Right ventricle myocardium superior (tissue), 1 donor: ENCODE measurements at regions not wholly inside any gene's neighbourhood (a gene's known extent, or its start where the extent isn't known, plus 50 kb on each side); places are given as distances from the start of the nearest gene placed in this dataset.

ENCODE experiments used
- ATAC-seq: fragments of 200-7000 bp; cut with Tn5 transposase; one replicate; pipeline ENCODE4 v1.9.1; 2020; ENCODE audit warnings: mild to moderate bottlenecking; ENCODE audit not compliant: poor library complexity
- DNase-seq: peaks from one replicate; pipeline ENCODE4 v3.0.0-alpha.2; 2020
- intact Hi-C: fragments of 100-400 bp; cut with DNase I; formaldehyde crosslinking; loops from one replicate; pipeline ENCODE4 v1.11.2; 2022
- donor health status: DM: no; HTN: yes; CAD: no; lungs with severe emphysema.

DNA sequence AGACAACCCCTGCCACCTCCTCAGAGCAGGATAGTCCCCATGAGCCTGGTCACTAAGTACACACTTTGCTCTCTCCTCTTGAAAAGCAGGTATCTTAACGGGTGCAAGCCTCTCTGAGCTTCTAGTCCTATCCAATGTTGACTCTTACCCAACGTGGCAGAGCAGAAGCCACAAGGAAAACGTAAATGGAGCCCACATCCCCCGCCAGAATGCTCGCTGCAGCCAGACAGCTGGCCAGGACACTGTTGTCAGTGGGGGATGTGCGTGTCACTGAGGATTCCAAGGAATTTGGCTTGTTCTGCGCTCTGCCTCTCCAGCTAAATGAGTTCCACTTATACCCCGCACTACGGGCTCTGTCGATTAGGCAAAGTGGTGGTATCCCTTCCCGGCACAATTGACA lies 67.8 kb upstream of the IGF1R start:
- intact Hi-C loops: no loop called here
- ATAC-seq (peak; percentile 78), DNase-seq (no peak)

DNA sequence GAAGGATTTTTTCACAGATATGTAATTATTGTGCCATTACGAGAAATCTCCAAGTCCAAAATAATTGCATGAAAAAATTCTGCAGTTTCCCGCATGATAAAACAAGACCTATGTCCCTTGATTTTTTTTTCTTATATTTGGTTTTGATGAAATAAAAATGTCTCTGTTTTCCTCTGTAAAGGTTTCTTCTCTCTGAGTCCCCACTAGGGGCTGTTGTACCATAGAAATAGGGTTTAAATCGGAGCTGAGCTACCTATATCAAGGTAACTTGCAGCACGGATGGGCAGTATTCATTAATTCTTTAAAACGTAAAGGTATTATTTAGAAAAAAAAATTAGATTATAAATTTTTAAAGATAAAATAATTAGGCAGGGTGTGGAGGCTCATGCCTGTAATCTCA lies 66.6 kb upstream of the IGF1R start:
- intact Hi-C loops: no loop called here
- ATAC-seq: no peak
- DNase-seq: no peak

DNA sequence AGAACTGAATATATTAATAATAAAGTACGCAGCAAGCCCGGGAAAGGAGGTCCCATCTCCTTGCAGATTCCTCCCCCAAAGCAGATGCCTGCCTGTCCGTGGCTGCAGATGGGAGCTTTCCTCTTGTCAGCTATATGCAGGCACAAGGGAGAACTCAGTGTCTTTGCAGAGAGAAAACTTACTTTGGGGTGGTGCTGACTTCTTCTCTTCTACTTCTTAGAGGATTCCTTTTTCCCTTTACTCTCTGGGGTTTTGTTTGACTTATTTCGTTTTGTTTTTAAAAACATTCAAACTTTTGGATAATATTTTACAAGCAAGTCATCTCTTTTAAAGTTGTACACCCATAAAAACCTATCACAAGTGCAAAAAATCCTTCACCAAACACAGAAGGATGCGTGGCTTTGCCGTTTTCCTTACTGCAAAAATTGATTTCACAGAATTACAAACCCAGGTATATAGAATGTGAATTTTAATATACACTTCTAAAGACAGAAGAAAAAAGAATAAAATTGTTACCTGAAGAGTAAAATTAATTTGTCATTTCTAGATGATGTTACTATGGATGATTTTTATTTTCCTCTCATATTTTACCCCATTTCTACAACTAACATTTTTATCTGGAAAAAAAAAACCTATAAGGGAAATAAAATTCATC lies 65.3 kb upstream of the IGF1R start:
- DNase-seq (no peak), ATAC-seq (no peak)
- intact Hi-C loops: no loop called here

DNA sequence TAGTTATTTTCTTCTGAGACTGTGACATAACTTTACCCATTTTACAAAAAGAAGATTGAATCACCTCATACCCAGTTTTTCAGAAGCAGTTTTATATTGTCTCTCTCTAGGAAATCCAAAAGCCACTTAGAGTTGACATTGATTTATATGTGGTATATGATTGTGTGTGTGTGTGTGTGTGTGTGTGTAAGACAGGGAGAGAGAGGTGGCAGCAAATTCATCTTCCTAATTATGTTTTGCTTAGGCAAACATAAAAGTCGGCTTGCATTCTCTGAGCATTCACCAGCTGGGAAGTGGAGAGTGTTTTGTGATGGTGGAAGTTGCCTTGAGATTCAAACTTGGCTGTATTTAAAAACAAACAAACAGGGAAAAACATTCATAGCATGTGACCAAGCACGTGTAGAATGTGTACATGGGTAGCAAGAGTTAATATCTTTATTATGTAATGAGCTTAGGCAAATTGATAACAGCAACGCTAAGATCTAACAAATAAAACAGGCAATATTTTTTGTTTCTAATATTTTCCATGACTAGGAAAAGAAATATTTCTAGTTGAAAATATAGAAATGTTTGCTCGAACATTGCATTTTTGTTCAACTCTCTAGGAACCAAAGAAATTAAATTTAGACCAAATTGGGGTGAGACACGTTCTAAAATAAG lies 64.4 kb upstream of the IGF1R start:
- ATAC-seq (no peak), DNase-seq (no peak)
- intact Hi-C loops: no loop called here

DNA sequence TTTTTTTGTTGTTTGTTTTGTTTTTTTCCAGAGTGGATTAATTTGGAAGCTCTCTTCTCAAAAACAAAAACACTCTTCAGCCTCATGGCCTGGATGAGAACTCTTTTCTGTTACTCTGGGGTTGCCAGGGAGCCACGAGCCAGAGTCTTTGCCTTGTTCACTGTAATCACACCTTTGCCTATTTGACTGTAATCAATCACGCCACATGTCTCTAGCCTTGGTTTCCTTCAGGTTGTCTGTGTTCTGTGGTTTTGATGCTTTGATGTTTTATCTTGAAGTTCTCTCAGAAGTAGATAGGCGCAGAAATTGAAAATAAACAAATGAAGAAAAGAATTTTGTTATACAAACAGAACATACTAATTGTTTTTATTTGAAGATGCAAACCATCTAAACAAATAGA lies 62.3 kb upstream of the IGF1R start:
- no peak for ATAC-seq
- intact Hi-C loops: no loop called here
- no peak for DNase-seq

DNA sequence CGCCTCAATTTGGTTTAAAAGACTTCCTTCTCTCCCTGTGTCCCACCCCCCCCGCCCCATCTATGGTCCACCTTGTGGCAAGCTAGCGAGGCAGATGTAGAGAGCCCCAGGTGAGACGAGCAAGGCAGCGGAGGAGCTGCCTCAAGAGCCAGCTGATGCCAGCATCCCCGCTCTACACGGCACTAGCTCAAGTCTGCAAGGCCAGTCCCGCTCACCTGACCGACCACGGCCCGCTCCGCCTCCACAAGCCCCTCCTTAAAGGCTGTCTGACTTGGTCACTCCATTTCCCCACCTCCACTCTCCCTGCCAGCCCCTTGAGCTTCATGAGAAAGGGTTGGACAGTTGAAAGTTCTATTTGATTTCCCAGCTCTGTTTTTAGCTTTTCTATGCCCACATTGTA lies 56.2 kb upstream of the IGF1R start:
- no peak for DNase-seq
- intact Hi-C loops: no loop called here
- ATAC-seq: no peak

DNA sequence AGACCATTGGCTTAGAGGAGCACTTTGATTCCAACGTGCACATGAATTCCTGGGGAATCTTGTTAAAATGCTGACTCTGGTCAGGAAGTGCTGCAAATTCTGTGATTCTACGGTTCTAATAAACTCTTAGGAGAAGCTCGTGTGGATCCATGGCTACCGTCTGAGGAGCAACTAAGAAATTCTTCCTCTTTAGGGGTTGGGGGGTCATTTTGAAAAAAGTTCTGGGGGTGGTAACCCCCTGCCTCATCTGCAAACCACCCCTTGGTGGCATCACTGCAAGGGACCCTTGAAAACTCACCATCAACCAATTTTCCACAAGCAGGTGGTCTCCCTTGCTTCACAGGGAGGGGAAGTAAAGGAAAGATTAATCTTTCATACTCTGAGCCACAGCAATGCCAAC lies 52.2 kb upstream of the IGF1R start:
- DNase-seq (no peak), ATAC-seq (no peak)
- intact Hi-C loops: no loop called here

DNA sequence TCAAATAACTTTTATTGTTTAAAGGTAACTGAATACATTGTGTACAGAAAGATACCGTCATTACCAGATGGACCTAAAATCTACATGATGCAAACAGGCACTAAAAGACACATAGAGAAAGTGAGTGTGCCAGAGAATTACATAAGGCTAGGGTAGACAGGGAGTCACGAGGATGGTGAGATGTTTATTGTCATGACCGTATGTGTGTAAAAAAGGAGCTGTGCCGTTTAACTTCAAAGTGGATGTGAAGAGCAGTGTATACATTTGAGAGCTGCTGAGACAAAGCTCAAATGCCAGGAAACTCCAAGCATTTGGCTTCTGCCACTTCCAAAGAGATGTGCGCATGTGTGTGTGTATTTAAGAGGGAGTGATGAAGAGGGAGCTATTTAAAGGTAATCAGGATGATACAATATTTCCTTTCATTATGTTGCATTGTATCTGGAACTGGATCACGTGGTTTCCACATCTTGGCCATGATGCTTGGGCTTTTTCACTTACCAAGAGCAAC lies 51.4 kb upstream of the IGF1R start:
- intact Hi-C loops: no loop called here
- ATAC-seq (no peak), DNase-seq (no peak)

DNA sequence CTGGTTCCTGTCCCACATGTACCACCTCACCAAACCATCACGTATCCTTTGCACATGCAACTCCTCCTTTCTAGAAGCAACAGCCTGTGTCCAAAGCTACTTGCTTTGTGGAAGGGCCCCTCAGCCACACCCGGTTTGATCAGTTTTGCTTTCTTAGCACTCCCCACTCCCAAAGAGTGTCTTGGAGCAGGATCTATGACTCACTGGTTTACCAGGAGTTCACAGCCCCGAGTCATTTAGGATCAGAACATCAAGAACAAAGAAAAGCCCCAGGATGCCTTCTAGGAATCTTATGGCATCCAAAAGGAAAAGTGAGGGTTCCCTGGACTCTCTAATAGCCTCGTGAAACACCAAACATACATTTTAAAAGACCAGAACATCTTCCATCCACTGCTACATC lies 50.7 kb upstream of the IGF1R start:
- intact Hi-C loops: no loop called here
- DNase-seq (no peak), ATAC-seq (no peak)
